OCI-LY7 (cell line): ENCODE measurements at regions not wholly inside any gene's neighbourhood (a gene's known extent, or its start where the extent isn't known, plus 50 kb on each side); places are given as distances from the start of the nearest gene placed in this dataset.

Experiments
- BruUV-seq: library from RNA; stranded (reverse); fragments of 400-500 nt; replicated peaks from 2 replicates; lab custom pipeline; 2021; lab: Mats Ljungman, UMichigan
- CTCF ChIA-PET: fragments of 300-600 bp; sonication (Branson Sonifier 250); formaldehyde crosslinking; loops from one replicate; lab custom pipeline; 2022; ENCODE audit warnings: antibody characterized with exemption; ENCODE audit not compliant: unreplicated experiment; lab: Charles Lee
- POLR2A ChIA-PET: fragments of 300-600 bp; sonication (Branson Sonifier 250); formaldehyde crosslinking; loops from one replicate; lab custom pipeline; 2022; ENCODE audit warnings: antibody characterized with exemption; lab: Charles Lee
- DNase-seq: peaks from one replicate; pipeline ENCODE4 v3.0.0-alpha.2; 2015; ENCODE audit warnings: low spot score
- H2AFZ ChIP-seq: fragments of 200-600 bp; sonication (generic), shearing (Covaris generic); 2 replicates; pipeline ENCODE4 v1.6.1; 2014; ENCODE audit warnings: mild to moderate bottlenecking, antibody characterized with exemption, low read length, moderate library complexity
- H3K27ac ChIP-seq: fragments of 200-600 bp; sonication (generic); 2 replicates; pipeline ENCODE4 v1.5.1; 2014; ENCODE audit warnings: mixed run types, low read depth, mild to moderate bottlenecking, moderate library complexity, low read length, inconsistent platforms; ENCODE audit not compliant: poor library complexity, severe bottlenecking
- H3K36me3 ChIP-seq: fragments of 200-600 bp; sonication (generic); 2 replicates; pipeline ENCODE4 v1.6.1; 2014; ENCODE audit warnings: mild to moderate bottlenecking, antibody characterized with exemption, low read length, moderate library complexity, mixed read lengths; ENCODE audit not compliant: insufficient read depth
- H3K4me1 ChIP-seq: fragments of 200-600 bp; sonication (generic); 2 replicates; pipeline ENCODE4 v1.5.1; 2014; ENCODE audit warnings: mild to moderate bottlenecking, low read length; ENCODE audit not compliant: insufficient read depth, poor library complexity, severe bottlenecking
- H3K4me2 ChIP-seq: fragments of 200-600 bp; sonication (generic); 2 replicates; pipeline ENCODE4 v1.6.1; 2014; ENCODE audit warnings: mild to moderate bottlenecking, low read length
- H3K4me3 ChIP-seq: fragments of 200-600 bp; sonication (generic); 2 replicates; pipeline ENCODE4 v1.5.1; 2014; ENCODE audit warnings: mild to moderate bottlenecking, low read depth, low read length; ENCODE audit not compliant: poor library complexity, severe bottlenecking
- H3K79me2 ChIP-seq: fragments of 200-600 bp; sonication (generic); 2 replicates; pipeline ENCODE4 v1.6.1; 2016; ENCODE audit warnings: low read depth, mild to moderate bottlenecking, low read length, moderate library complexity, mixed read lengths; ENCODE audit not compliant: insufficient read depth
- H3K9me2 ChIP-seq: fragments of 200-600 bp; sonication (generic); 2 replicates; pipeline ENCODE4 v1.6.1; 2016; ENCODE audit warnings: mild to moderate bottlenecking, low read length, mixed read lengths; ENCODE audit not compliant: insufficient read depth
- H3K9me3 ChIP-seq: fragments of 200-600 bp; sonication (generic); 2 replicates; pipeline ENCODE4 v1.6.1; 2014; ENCODE audit warnings: mild to moderate bottlenecking, mixed run types, low read length, mixed read lengths
- H4K20me1 ChIP-seq: fragments of 200-600 bp; sonication (generic); 2 replicates; pipeline ENCODE4 v1.6.1; 2014; ENCODE audit warnings: mild to moderate bottlenecking, antibody characterized with exemption, low read length, moderate library complexity, mixed read lengths; ENCODE audit not compliant: insufficient read depth
- CTCF ChIP-seq: fragments of 200-600 bp; sonication (generic); conservative IDR thresholded peaks from 2 replicates; pipeline ENCODE4 v1.5.1; 2014; ENCODE audit warnings: mild to moderate bottlenecking, antibody characterized with exemption, low read length, moderate library complexity, mixed read lengths
- EZH2phosphoT487 ChIP-seq: fragments of 200-600 bp; sonication (generic); IDR thresholded peaks from 2 replicates; pipeline ENCODE4 v1.6.1; 2018; ENCODE audit warnings: low read depth, borderline replicate concordance, mild to moderate bottlenecking, mixed run types, antibody characterized with exemption, low read length, moderate library complexity, mixed read lengths
- intact Hi-C: fragments of 100-400 bp; cut with micrococcal nuclease; formaldehyde crosslinking; loops from one replicate; pipeline ENCODE4 v1.10.0; 2022; ENCODE audit not compliant: unreplicated experiment

GRCh38 chr9:78606001-78606379 is 309.1 kb downstream of the PSAT1 start:
- H3K4me2 ChIP-seq, result no peak overlapping the region
- intact Hi-C loops, result loop anchor here (10.0 kb wide), 1 partner anchor 171 kb away; no protein-coding TSS in a partner anchor
- H2AFZ ChIP-seq, result no peak overlapping the region
- H3K36me3 ChIP-seq, result no peaks in the 10 kb centered on the region
- H4K20me1 ChIP-seq, result no peaks in the 10 kb centered on the region
- TF ChIP-seq EZH2phosphoT487, result no peak
- no peaks in the 10 kb centered on the region for H3K9me3 ChIP-seq
- DNase-seq, result no peak
- no peaks in the 10 kb centered on the region for H3K9me2 ChIP-seq
- no TSS peak for BruUV-seq
- H3K4me1 ChIP-seq, result no peaks in the 10 kb centered on the region
- no peaks in the 10 kb centered on the region for H3K79me2 ChIP-seq
- H3K27ac ChIP-seq, result no peak overlapping the region
- H3K4me3 ChIP-seq, result no peak overlapping the region
- CTCF ChIA-PET, result no interaction called here
- POLR2A ChIA-PET, result interaction anchor here (0.8 kb wide), 1 partner anchor 33 kb away, joined by 3 read pairs; no protein-coding TSS in a partner anchor

- no TSS peak for BruUV-seq
- Histone ChIP-seq H3K4me3 (no peak overlapping the region), H3K4me2 (no peak overlapping the region), H2AFZ (no peak overlapping the region), H3K27ac (no peak overlapping the region), H3K79me2 (no peaks in the 10 kb centered on the region), H3K36me3 (no peaks in the 10 kb centered on the region), H4K20me1 (no peaks in the 10 kb centered on the region), H3K9me3 (no peaks in the 10 kb centered on the region), H3K4me1 (no peaks in the 10 kb centered on the region), H3K9me2 (no peaks in the 10 kb centered on the region)
- ChIA-PET CTCF (no interaction called here), POLR2A (no interaction called here)
- no peak for DNase-seq
- no peak for TF ChIP-seq EZH2phosphoT487
- no peak for TF ChIP-seq CTCF
- intact Hi-C loops, result loop anchor here (10.0 kb wide), 1 partner anchor 173 kb away; no protein-coding TSS in a partner anchor
Measured at GRCh38 chr9:78607853-78608252, 310.9 kb downstream of the PSAT1 start.

- Histone ChIP-seq H3K4me2 (no peak overlapping the region), H4K20me1 (no peaks in the 10 kb centered on the region), H3K79me2 (no peaks in the 10 kb centered on the region), H3K4me3 (no peak overlapping the region), H3K4me1 (no peaks in the 10 kb centered on the region), H3K27ac (no peak overlapping the region), H3K9me2 (no peaks in the 10 kb centered on the region), H3K36me3 (no peaks in the 10 kb centered on the region), H2AFZ (no peak overlapping the region), H3K9me3 (no peaks in the 10 kb centered on the region)
- intact Hi-C loops, result loop anchor here (10.0 kb wide), 1 partner anchor 175 kb away; no protein-coding TSS in a partner anchor
- CTCF ChIA-PET, result no interaction called here
- BruUV-seq, result no TSS peak
- POLR2A ChIA-PET, result no interaction called here
- no peak for TF ChIP-seq CTCF
- TF ChIP-seq EZH2phosphoT487, result no peak
- DNase-seq, result no peak
Measured at GRCh38 chr9:78609450-78609849, 312.5 kb downstream of the PSAT1 start.
